ENCODE measurements at regions not wholly inside any gene's neighbourhood (a gene's known extent, or its start where the extent isn't known, plus 50 kb on each side); places are given as distances from the start of the nearest gene placed in this dataset.

- ATAC-seq = no peak
- Mint-ChIP-seq H3K9me3 (peaks cover 0 to 22% (median 6%) of the 10 kb centered on the region in 11 donors), H3K4me1 (no peaks in the 10 kb centered on the region), H3K36me3 (no peaks in the 10 kb centered on the region), H3K27ac (no peak overlapping the region), H3K4me3 (no peak overlapping the region), H3K27me3 (peaks cover 0 to 20% (median 5%) of the 10 kb centered on the region in 5 donors)
- CTCF ChIA-PET = no interaction called here
- Histone ChIP-seq H3K36me3 (ENCODE audit: control insufficient read depth in 2 of 3, insufficient read depth in 3 of 3, low read length in 3 of 3) (no peaks in the 10 kb centered on the region), H3K27ac (ENCODE audit: low read depth, low read length) (no peak overlapping the region), H3K9me3 (ENCODE audit: control insufficient read depth in 2 of 3, low read length in 3 of 3) (peaks cover 0 to 4% (median 0%) of the 10 kb centered on the region in 3 experiments), H3K4me1 (ENCODE audit: control insufficient read depth in 2 of 2, insufficient read depth in 2 of 2, low read length in 2 of 2) (no peaks in the 10 kb centered on the region), H3K27me3 (ENCODE audit: control insufficient read depth in 2 of 2, insufficient read depth in 2 of 2, low read length in 2 of 2) (no peaks in the 10 kb centered on the region), H3K4me3 (ENCODE audit: low read length) (no peak overlapping the region)
- intact Hi-C loops (cut with micrococcal nuclease) = no loop called here
- DNase-seq = no peak
- POLR2A ChIA-PET = no interaction called here
Measured at GRCh38 chr2:120845277-120845676, 109.6 kb downstream of the GLI2 start.

DNA sequence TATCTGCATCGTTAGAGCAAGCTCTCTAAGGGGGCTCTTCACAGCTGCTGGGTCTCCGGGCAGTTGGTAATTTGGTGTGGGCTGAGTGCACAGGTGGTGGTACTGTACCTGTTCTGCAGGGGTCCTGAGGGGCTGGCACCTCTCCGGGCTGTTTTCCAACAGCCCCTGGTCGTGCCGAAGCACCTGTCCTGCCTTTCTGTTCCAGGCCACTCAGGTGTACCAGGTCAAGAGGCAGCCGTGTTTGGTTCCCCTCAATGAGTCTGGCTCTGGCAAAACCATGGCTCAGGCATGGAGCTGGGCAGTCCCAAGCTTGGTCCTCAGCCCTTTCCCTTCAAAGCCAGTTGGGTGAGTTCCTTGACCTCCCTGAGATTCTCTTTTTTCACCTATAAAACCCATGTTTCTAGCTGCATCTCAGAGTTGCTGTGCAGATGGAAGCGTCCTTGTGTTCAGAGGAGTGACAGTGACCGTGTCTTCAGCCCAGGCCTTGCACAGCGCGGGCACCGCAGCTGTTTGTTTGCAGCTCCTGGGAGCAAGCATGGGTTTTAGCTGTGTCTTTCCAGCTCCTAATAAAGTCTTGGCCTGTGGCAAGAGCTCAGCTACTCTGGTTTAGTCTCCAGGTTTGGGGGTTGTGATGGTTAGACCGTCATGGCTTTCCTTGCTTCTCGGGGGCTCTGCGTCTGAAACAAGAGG lies 110.9 kb downstream of the GLI2 start:
- Histone ChIP-seq H3K9me3 (ENCODE audit: control insufficient read depth in 2 of 3, low read length in 3 of 3) (peaks cover 0 to 4% (median 0%) of the 10 kb centered on the region in 3 experiments), H3K36me3 (ENCODE audit: control insufficient read depth in 2 of 3, insufficient read depth in 3 of 3, low read length in 3 of 3) (no peaks in the 10 kb centered on the region), H3K4me3 (ENCODE audit: low read length) (no peak overlapping the region), H3K4me1 (ENCODE audit: control insufficient read depth in 2 of 2, insufficient read depth in 2 of 2, low read length in 2 of 2) (no peaks in the 10 kb centered on the region), H3K27me3 (ENCODE audit: control insufficient read depth in 2 of 2, insufficient read depth in 2 of 2, low read length in 2 of 2) (no peaks in the 10 kb centered on the region), H3K27ac (ENCODE audit: low read depth, low read length) (no peak overlapping the region)
- H3K4me1 Mint-ChIP-seq = no peaks in the 10 kb centered on the region
- POLR2A ChIA-PET = no interaction called here
- H3K36me3 Mint-ChIP-seq = no peaks in the 10 kb centered on the region
- ATAC-seq (no peak), DNase-seq (no peak)
- intact Hi-C loops (cut with micrococcal nuclease) = no loop called here
- CTCF ChIA-PET = no interaction called here
- H3K27ac Mint-ChIP-seq = no peak overlapping the region
- peaks cover 0 to 25% (median 6%) of the 10 kb centered on the region in 11 donors for H3K9me3 Mint-ChIP-seq
- no peak overlapping the region for H3K4me3 Mint-ChIP-seq
- peaks cover 0 to 14% (median 0%) of the 10 kb centered on the region in 5 donors for H3K27me3 Mint-ChIP-seq

GRCh38 chr2:120847700-120848321 lies 112.1 kb downstream of the GLI2 start:
- H3K9me3 Mint-ChIP-seq = peaks cover 0 to 25% (median 6%) of the 10 kb centered on the region in 11 donors
- H3K27ac ChIP-seq (ENCODE audit: low read depth, low read length) = no peak overlapping the region
- CTCF ChIA-PET = no interaction called here
- no peaks in the 10 kb centered on the region for H3K4me1 Mint-ChIP-seq
- ATAC-seq = no peak
- POLR2A ChIA-PET = no interaction called here
- no peak for DNase-seq
- no peaks in the 10 kb centered on the region for H3K27me3 ChIP-seq (ENCODE audit: control insufficient read depth in 2 of 2, insufficient read depth in 2 of 2, low read length in 2 of 2)
- no peaks in the 10 kb centered on the region for H3K36me3 Mint-ChIP-seq
- intact Hi-C loops (cut with micrococcal nuclease) = no loop called here
- no peak overlapping the region for H3K27ac Mint-ChIP-seq
- peaks cover 0 to 4% (median 0%) of the 10 kb centered on the region in 3 experiments for H3K9me3 ChIP-seq (ENCODE audit: control insufficient read depth in 2 of 3, low read length in 3 of 3)
- no peaks in the 10 kb centered on the region for H3K4me1 ChIP-seq (ENCODE audit: control insufficient read depth in 2 of 2, insufficient read depth in 2 of 2, low read length in 2 of 2)
- peaks cover 0 to 14% (median 0%) of the 10 kb centered on the region in 5 donors for H3K27me3 Mint-ChIP-seq
- H3K36me3 ChIP-seq (ENCODE audit: control insufficient read depth in 2 of 3, insufficient read depth in 3 of 3, low read length in 3 of 3) = no peaks in the 10 kb centered on the region
- H3K4me3 Mint-ChIP-seq = no peak overlapping the region
- no peak overlapping the region for H3K4me3 ChIP-seq (ENCODE audit: low read length)

GRCh38 chr2:120849278-120849677 lies 113.6 kb downstream of the GLI2 start:
- H3K36me3 ChIP-seq (ENCODE audit: control insufficient read depth in 2 of 3, insufficient read depth in 3 of 3, low read length in 3 of 3) = no peaks in the 10 kb centered on the region
- H3K4me3 ChIP-seq (ENCODE audit: low read length) = no peak overlapping the region
- H3K4me1 ChIP-seq (ENCODE audit: control insufficient read depth in 2 of 2, insufficient read depth in 2 of 2, low read length in 2 of 2) = no peaks in the 10 kb centered on the region
- CTCF ChIA-PET = no interaction called here
- DNase-seq = no peak
- H3K4me3 Mint-ChIP-seq = no peak overlapping the region
- peaks cover 0 to 14% (median 0%) of the 10 kb centered on the region in 5 donors for H3K27me3 Mint-ChIP-seq
- no peaks in the 10 kb centered on the region for H3K4me1 Mint-ChIP-seq
- peaks cover 0 to 4% (median 0%) of the 10 kb centered on the region in 3 experiments for H3K9me3 ChIP-seq (ENCODE audit: control insufficient read depth in 2 of 3, low read length in 3 of 3)
- ATAC-seq = no peak
- POLR2A ChIA-PET = no interaction called here
- H3K27ac Mint-ChIP-seq = no peak overlapping the region
- H3K36me3 Mint-ChIP-seq = no peaks in the 10 kb centered on the region
- no peaks in the 10 kb centered on the region for H3K27me3 ChIP-seq (ENCODE audit: control insufficient read depth in 2 of 2, insufficient read depth in 2 of 2, low read length in 2 of 2)
- H3K9me3 Mint-ChIP-seq = peaks cover 0 to 25% (median 6%) of the 10 kb centered on the region in 11 donors
- intact Hi-C loops (cut with micrococcal nuclease) = no loop called here
- H3K27ac ChIP-seq (ENCODE audit: low read depth, low read length) = no peak overlapping the region

DNA sequence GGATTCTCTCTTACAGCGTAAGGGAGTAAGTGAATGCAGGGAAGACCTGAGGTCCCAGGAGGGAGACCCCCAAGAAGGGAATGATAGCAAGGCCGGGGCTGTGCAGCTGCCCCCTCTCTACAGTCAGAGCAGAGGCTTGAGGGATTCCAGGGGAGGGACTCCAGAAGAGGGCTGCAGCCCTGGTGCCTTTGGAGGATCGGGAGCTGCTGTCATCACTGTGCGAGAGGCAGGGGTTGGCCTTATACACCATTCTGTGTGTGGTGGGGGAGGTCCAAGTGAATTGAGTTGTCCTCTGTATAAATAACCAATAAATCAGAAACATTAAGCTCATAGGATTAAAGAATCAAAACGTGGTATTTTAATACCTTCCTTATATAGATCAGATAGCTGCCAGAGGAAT lies 114.9 kb downstream of the GLI2 start:
- CTCF ChIA-PET = no interaction called here
- intact Hi-C loops (cut with micrococcal nuclease) = no loop called here
- no peaks in the 10 kb centered on the region for H3K4me1 Mint-ChIP-seq
- no peaks in the 10 kb centered on the region for H3K36me3 Mint-ChIP-seq
- no peak overlapping the region for H3K4me3 ChIP-seq (ENCODE audit: low read length)
- DNase-seq (no peak), ATAC-seq (no peak)
- no peaks in the 10 kb centered on the region for H3K27me3 ChIP-seq (ENCODE audit: control insufficient read depth in 2 of 2, insufficient read depth in 2 of 2, low read length in 2 of 2)
- H3K4me3 Mint-ChIP-seq = no peak overlapping the region
- H3K27ac ChIP-seq (ENCODE audit: low read depth, low read length) = no peak overlapping the region
- POLR2A ChIA-PET = no interaction called here
- H3K36me3 ChIP-seq (ENCODE audit: control insufficient read depth in 2 of 3, insufficient read depth in 3 of 3, low read length in 3 of 3) = no peaks in the 10 kb centered on the region
- no peaks in the 10 kb centered on the region for H3K4me1 ChIP-seq (ENCODE audit: control insufficient read depth in 2 of 2, insufficient read depth in 2 of 2, low read length in 2 of 2)
- peaks cover 0 to 25% (median 6%) of the 10 kb centered on the region in 11 donors for H3K9me3 Mint-ChIP-seq
- peaks cover 0 to 14% (median 0%) of the 10 kb centered on the region in 5 donors for H3K27me3 Mint-ChIP-seq
- H3K9me3 ChIP-seq (ENCODE audit: control insufficient read depth in 2 of 3, low read length in 3 of 3) = peaks cover 0 to 4% (median 0%) of the 10 kb centered on the region in 3 experiments
- H3K27ac Mint-ChIP-seq = no peak overlapping the region

- Mint-ChIP-seq H3K36me3 (no peaks in the 10 kb centered on the region), H3K9me3 (peaks cover 0 to 25% (median 6%) of the 10 kb centered on the region in 11 donors), H3K4me3 (no peak overlapping the region), H3K4me1 (no peaks in the 10 kb centered on the region), H3K27me3 (peaks cover 0 to 14% (median 0%) of the 10 kb centered on the region in 5 donors), H3K27ac (no peak overlapping the region)
- Histone ChIP-seq H3K4me3 (ENCODE audit: low read length) (no peak overlapping the region), H3K27me3 (ENCODE audit: control insufficient read depth in 2 of 2, insufficient read depth in 2 of 2, low read length in 2 of 2) (no peaks in the 10 kb centered on the region), H3K27ac (ENCODE audit: low read depth, low read length) (no peak overlapping the region), H3K36me3 (ENCODE audit: control insufficient read depth in 2 of 3, insufficient read depth in 3 of 3, low read length in 3 of 3) (no peaks in the 10 kb centered on the region), H3K9me3 (ENCODE audit: control insufficient read depth in 2 of 3, low read length in 3 of 3) (peaks cover 0 to 4% (median 0%) of the 10 kb centered on the region in 3 experiments), H3K4me1 (ENCODE audit: control insufficient read depth in 2 of 2, insufficient read depth in 2 of 2, low read length in 2 of 2) (no peaks in the 10 kb centered on the region)
- DNase-seq (no peak), ATAC-seq (no peak)
- ChIA-PET POLR2A (no interaction called here), CTCF (no interaction called here)
- intact Hi-C loops (cut with micrococcal nuclease) = no loop called here
Measured at GRCh38 chr2:120851116-120851773, 115.6 kb downstream of the GLI2 start.

Measured in naive thymus-derived CD4-positive, alpha-beta T cell (primary cell).